GM23338 (cell line): ENCODE measurements at regions not wholly inside any gene's neighbourhood (a gene's known extent, or its start where the extent isn't known, plus 50 kb on each side); places are given as distances from the start of the nearest gene placed in this dataset.

Experiments used
- ATAC-seq: fragments of 200-7000 bp; cut with Tn5 transposase; 3 replicates; pipeline ENCODE4 v1.9.1; 2020
- DNase-seq: peaks from one replicate; pipeline ENCODE4 v3.0.0-alpha.2; 2015; ENCODE audit warnings: low spot score
- H2AFZ ChIP-seq: fragments of 200-600 bp; sonication (generic); 2 replicates; pipeline ENCODE4 v1.8.0; 2016; ENCODE audit warnings: antibody characterized with exemption, mild to moderate bottlenecking, moderate library complexity
- H3F3A ChIP-seq: fragments of 200-600 bp; sonication (generic); replicated peaks from 2 replicates; pipeline ENCODE4 v1.8.0; 2017; ENCODE audit warnings: antibody characterized with exemption, mixed run types, low read depth
- H3K27ac ChIP-seq: fragments of 200-600 bp; sonication (generic); 2 replicates; pipeline ENCODE4 v1.6.1; 2016; ENCODE audit warnings: low read depth
- H3K27me3 ChIP-seq: fragments of 200-600 bp; sonication (generic); 2 replicates; pipeline ENCODE4 v1.8.0; 2016; ENCODE audit warnings: mild to moderate bottlenecking, mixed run types, moderate library complexity; ENCODE audit not compliant: insufficient read depth
- H3K36me3 ChIP-seq: fragments of 200-600 bp; sonication (generic); 2 replicates; pipeline ENCODE4 v1.8.0; 2016; ENCODE audit warnings: mild to moderate bottlenecking; ENCODE audit not compliant: insufficient read depth
- H3K4me1 ChIP-seq: fragments of 200-600 bp; sonication (generic); 2 replicates; pipeline ENCODE4 v1.8.0; 2016; ENCODE audit warnings: mild to moderate bottlenecking, moderate library complexity; ENCODE audit not compliant: insufficient read depth
- H3K4me2 ChIP-seq: fragments of 200-600 bp; sonication (generic); 2 replicates; pipeline ENCODE4 v1.7.1; 2017; ENCODE audit warnings: mixed run types
- H3K4me3 ChIP-seq: fragments of 200-600 bp; sonication (generic); 2 replicates; pipeline ENCODE4 v1.6.1; 2016; ENCODE audit warnings: mixed run types
- H3K79me2 ChIP-seq: fragments of 200-600 bp; sonication (generic); replicated peaks from 2 replicates; pipeline ENCODE4 v1.8.0; 2017; ENCODE audit warnings: mild to moderate bottlenecking; ENCODE audit not compliant: insufficient read depth
- H3K9me2 ChIP-seq: fragments of 200-600 bp; sonication (generic); 2 replicates; pipeline ENCODE4 v1.8.0; 2017; ENCODE audit not compliant: insufficient read depth
- H4K20me1 ChIP-seq: fragments of 200-600 bp; sonication (generic); replicated peaks from 2 replicates; pipeline ENCODE4 v1.8.0; 2017; ENCODE audit warnings: mild to moderate bottlenecking; ENCODE audit not compliant: insufficient read depth
- H3K27ac Mint-ChIP-seq: 2 replicates; pipeline ENCODE4 v1.8.0; 2020; ENCODE audit warnings: inconsistent platforms, mild to moderate bottlenecking, moderate library complexity, mixed read lengths
- H3K27me3 Mint-ChIP-seq: 3 replicates; pipeline ENCODE4 v1.8.0; 2022; ENCODE audit warnings: low read depth, mild to moderate bottlenecking, moderate library complexity, mixed read lengths, inconsistent platforms; ENCODE audit not compliant: insufficient read depth, poor library complexity
- H3K36me3 Mint-ChIP-seq: 3 replicates; pipeline ENCODE4 v1.8.0; 2021; ENCODE audit warnings: low read depth, mild to moderate bottlenecking, inconsistent platforms, moderate library complexity, mixed read lengths
- H3K4me1 Mint-ChIP-seq: 3 replicates; pipeline ENCODE4 v1.8.0; 2020; ENCODE audit warnings: mild to moderate bottlenecking, inconsistent platforms, mixed read lengths
- H3K4me3 Mint-ChIP-seq: 3 replicates; pipeline ENCODE4 v1.8.0; 2021; ENCODE audit warnings: moderate library complexity, mild to moderate bottlenecking, inconsistent platforms, mixed read lengths
- H3K9me3 Mint-ChIP-seq: 3 replicates; pipeline ENCODE4 v1.8.0; 2020; ENCODE audit warnings: moderate library complexity, mild to moderate bottlenecking, inconsistent platforms, mixed read lengths
- EZH2 ChIP-seq: fragments of 200-600 bp; sonication (generic); IDR thresholded peaks from one replicate; pipeline ENCODE4 v1.8.0; 2017; ENCODE audit warnings: antibody characterized with exemption, mild to moderate bottlenecking, low read depth; ENCODE audit not compliant: unreplicated experiment
- EZH2phosphoT487 ChIP-seq: fragments of 200-600 bp; sonication (generic); IDR thresholded peaks from one replicate; pipeline ENCODE4 v1.8.1; 2018; ENCODE audit warnings: antibody characterized with exemption; ENCODE audit not compliant: unreplicated experiment
- JUNB ChIP-seq: IDR thresholded peaks from one replicate; pipeline ENCODE4 v1.6.1; 2016; ENCODE audit warnings: antibody characterized with exemption; ENCODE audit not compliant: unreplicated experiment
- NANOG ChIP-seq: IDR thresholded peaks from 2 replicates; pipeline ENCODE4 v1.6.1; 2016; ENCODE audit warnings: antibody characterized with exemption, borderline replicate concordance
- POLR2AphosphoS5 ChIP-seq: IDR thresholded peaks from 2 replicates; pipeline ENCODE4 v1.6.1; 2016; ENCODE audit warnings: antibody characterized with exemption, low read depth
- STAT1 ChIP-seq: IDR thresholded peaks from one replicate; pipeline ENCODE4 v1.6.1; 2016; ENCODE audit warnings: antibody characterized with exemption; ENCODE audit not compliant: unreplicated experiment
- ZNF114 ChIP-seq: fragments of 250-450 bp; sonication (Bioruptor Pico); IDR thresholded peaks from 2 replicates; pipeline ENCODE4 v1.5.0; 2020; ENCODE audit warnings: mild to moderate bottlenecking, moderate library complexity
- ZNF331 ChIP-seq: fragments of 250-450 bp; sonication (Bioruptor Pico); IDR thresholded peaks from 2 replicates; pipeline ENCODE4 v1.5.0; 2020; ENCODE audit warnings: low read depth, mild to moderate bottlenecking, moderate library complexity
- TF ChIP-seq, protein P1 (sequence below), 2 experiments: fragments of 200-600 bp in 1 of 2; sonication (generic) in 1 of 2; conservative IDR thresholded peaks; 2 replicates each; pipeline versions ENCODE4 v1.5.1 to v1.6.1; 2016 to 2017; ENCODE audit warnings: antibody characterized with exemption in 2 of 2, low read depth in 2 of 2, mild to moderate bottlenecking in 2 of 2, moderate library complexity in 1 of 2
- TF ChIP-seq, protein P2 (sequence below): IDR thresholded peaks from one replicate; pipeline ENCODE4 v1.6.1; 2018; ENCODE audit warnings: antibody characterized with exemption; ENCODE audit not compliant: unreplicated experiment

DNA sequence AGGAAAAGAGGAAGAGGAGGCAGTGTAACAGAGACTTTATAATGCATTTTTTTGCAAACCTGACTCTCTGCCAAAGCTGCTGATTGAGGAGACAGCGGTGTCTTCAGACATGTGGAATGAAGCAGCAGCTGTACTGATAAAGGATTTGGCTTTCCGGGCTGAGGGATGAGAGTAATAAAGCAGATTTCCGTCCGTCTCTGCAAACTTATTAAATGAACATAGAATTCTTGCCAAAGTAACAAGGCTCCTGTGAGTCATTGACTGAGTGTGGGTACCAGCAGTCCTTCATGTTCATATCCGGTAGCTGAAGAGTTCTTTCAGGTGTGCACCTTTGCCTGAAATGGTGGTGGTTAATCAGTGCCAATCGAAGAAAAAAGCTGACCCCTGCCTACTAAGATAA, 112.6 kb downstream of the LIG4 start:
- TF ChIP-seq NANOG (no peak), POLR2AphosphoS5 (no peak), STAT1 (no peak), ZNF331 (CRISPR knock-in tag) (no peak), ZNF114 (CRISPR knock-in tag) (no peak), EZH2 (no peak)
- TF ChIP-seq, protein P1, sequence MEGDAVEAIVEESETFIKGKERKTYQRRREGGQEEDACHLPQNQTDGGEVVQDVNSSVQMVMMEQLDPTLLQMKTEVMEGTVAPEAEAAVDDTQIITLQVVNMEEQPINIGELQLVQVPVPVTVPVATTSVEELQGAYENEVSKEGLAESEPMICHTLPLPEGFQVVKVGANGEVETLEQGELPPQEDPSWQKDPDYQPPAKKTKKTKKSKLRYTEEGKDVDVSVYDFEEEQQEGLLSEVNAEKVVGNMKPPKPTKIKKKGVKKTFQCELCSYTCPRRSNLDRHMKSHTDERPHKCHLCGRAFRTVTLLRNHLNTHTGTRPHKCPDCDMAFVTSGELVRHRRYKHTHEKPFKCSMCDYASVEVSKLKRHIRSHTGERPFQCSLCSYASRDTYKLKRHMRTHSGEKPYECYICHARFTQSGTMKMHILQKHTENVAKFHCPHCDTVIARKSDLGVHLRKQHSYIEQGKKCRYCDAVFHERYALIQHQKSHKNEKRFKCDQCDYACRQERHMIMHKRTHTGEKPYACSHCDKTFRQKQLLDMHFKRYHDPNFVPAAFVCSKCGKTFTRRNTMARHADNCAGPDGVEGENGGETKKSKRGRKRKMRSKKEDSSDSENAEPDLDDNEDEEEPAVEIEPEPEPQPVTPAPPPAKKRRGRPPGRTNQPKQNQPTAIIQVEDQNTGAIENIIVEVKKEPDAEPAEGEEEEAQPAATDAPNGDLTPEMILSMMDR (conservative IDR thresholded peaks at IDR 0.05; ENCODE audit: low read depth in 2 of 2) = no peak
- 0 out of 2 replicates have a peak overlapping the region, but pooled peaks have one; percentile 11 for H2AFZ ChIP-seq

DNA sequence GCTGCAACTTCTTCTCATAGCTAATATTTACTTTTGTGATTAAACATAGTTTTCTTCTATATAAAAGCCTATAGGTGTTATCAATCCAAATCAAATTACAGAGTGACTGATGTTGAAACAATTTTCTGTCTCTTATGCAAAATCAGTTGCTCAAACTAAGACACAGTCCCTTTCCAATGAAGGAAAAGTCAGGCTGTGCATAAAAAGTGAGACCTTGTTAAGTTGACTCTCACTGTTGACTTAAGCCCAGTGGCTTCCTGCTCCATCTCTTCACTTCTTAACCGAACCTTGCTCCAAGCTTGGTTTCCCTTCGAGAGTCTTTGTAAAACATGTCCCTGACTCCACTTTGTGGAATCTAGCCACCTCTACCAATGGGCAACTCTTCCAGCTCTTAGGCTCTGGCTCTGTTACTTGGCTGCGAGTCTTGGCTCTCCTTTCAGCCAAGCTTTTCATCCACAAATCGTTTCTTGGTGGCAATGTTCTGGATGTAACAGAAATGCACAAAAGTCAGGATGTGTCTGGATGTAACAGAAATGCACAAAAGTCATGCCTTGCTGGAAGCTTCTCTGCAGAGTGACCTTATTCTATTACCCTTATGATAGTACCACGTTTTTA, 118.9 kb downstream of the LIG4 start:
- no peaks in the 10 kb centered on the region for H3K36me3 ChIP-seq
- H3K27ac ChIP-seq = no peak overlapping the region
- Mint-ChIP-seq H3K27ac (no peak overlapping the region), H3K4me1 (peaks cover 2% of the 10 kb centered on the region; the same call in 2 of the 3 replicates), H3K36me3 (no peaks in the 10 kb centered on the region), H3K9me3 (no peaks in the 10 kb centered on the region), H3K4me3 (no peak overlapping the region), H3K27me3 (no peaks in the 10 kb centered on the region)
- no peak overlapping the region for H2AFZ ChIP-seq
- H3K79me2 ChIP-seq = no peaks in the 10 kb centered on the region
- no peaks in the 10 kb centered on the region for H3K4me1 ChIP-seq
- H4K20me1 ChIP-seq = no peaks in the 10 kb centered on the region
- ATAC-seq = no peak
- no peak overlapping the region for H3K4me2 ChIP-seq
- H3K9me2 ChIP-seq = no peaks in the 10 kb centered on the region
- no peak for DNase-seq
- no peaks in the 10 kb centered on the region for H3K27me3 ChIP-seq
- no peak overlapping the region for H3K4me3 ChIP-seq
- H3F3A ChIP-seq = no peaks in the 10 kb centered on the region
- TF ChIP-seq, protein P2, sequence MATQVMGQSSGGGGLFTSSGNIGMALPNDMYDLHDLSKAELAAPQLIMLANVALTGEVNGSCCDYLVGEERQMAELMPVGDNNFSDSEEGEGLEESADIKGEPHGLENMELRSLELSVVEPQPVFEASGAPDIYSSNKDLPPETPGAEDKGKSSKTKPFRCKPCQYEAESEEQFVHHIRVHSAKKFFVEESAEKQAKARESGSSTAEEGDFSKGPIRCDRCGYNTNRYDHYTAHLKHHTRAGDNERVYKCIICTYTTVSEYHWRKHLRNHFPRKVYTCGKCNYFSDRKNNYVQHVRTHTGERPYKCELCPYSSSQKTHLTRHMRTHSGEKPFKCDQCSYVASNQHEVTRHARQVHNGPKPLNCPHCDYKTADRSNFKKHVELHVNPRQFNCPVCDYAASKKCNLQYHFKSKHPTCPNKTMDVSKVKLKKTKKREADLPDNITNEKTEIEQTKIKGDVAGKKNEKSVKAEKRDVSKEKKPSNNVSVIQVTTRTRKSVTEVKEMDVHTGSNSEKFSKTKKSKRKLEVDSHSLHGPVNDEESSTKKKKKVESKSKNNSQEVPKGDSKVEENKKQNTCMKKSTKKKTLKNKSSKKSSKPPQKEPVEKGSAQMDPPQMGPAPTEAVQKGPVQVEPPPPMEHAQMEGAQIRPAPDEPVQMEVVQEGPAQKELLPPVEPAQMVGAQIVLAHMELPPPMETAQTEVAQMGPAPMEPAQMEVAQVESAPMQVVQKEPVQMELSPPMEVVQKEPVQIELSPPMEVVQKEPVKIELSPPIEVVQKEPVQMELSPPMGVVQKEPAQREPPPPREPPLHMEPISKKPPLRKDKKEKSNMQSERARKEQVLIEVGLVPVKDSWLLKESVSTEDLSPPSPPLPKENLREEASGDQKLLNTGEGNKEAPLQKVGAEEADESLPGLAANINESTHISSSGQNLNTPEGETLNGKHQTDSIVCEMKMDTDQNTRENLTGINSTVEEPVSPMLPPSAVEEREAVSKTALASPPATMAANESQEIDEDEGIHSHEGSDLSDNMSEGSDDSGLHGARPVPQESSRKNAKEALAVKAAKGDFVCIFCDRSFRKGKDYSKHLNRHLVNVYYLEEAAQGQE = no peak
- TF ChIP-seq ZNF114 (CRISPR knock-in tag) = no peak
- no peak for TF ChIP-seq EZH2
- no peak for TF ChIP-seq JUNB
- TF ChIP-seq, protein P1 (conservative IDR thresholded peaks at IDR 0.05; ENCODE audit: low read depth in 2 of 2) = no peak
- TF ChIP-seq NANOG = no peak
- no peak for TF ChIP-seq EZH2phosphoT487

More for the DNA sequence above, 112.6 kb downstream of the LIG4 start:
- Histone ChIP-seq H3K4me1 (peaks cover 9% of the 10 kb centered on the region; the same call in 1 of the 2 replicates), H4K20me1 (no peaks in the 10 kb centered on the region), H3K9me2 (no peaks in the 10 kb centered on the region), H3K79me2 (no peaks in the 10 kb centered on the region), H3K36me3 (no peaks in the 10 kb centered on the region), H3K27me3 (no peaks in the 10 kb centered on the region), H3K4me2 (no peak overlapping the region), H3F3A (no peaks in the 10 kb centered on the region), H3K4me3 (no peak overlapping the region), H3K27ac (no peak overlapping the region)
- ATAC-seq (no peak), DNase-seq (no peak)
- H3K4me3 Mint-ChIP-seq = no peak overlapping the region
- peaks cover 9% of the 10 kb centered on the region; the same call in 2 of the 3 replicates for H3K4me1 Mint-ChIP-seq
- no peaks in the 10 kb centered on the region for H3K36me3 Mint-ChIP-seq
- H3K27ac Mint-ChIP-seq = no peak overlapping the region
- H3K27me3 Mint-ChIP-seq = peaks cover 3% of the 10 kb centered on the region
- H3K9me3 Mint-ChIP-seq = no peaks in the 10 kb centered on the region
